SU-DHL-6 (cell line): ENCODE measurements at regions not wholly inside any gene's neighbourhood (a gene's known extent, or its start where the extent isn't known, plus 50 kb on each side); places are given as distances from the start of the nearest gene placed in this dataset.

ENCODE experiments used
- H2AFZ ChIP-seq: fragments of 200-600 bp; sonication (generic); 2 replicates; pipeline ENCODE4 v1.6.1; 2014; ENCODE audit warnings: low read depth, mild to moderate bottlenecking, moderate library complexity, mixed read lengths, antibody characterized with exemption, low read length; ENCODE audit not compliant: severe bottlenecking
- H3F3A ChIP-seq: fragments of 200-600 bp; shearing (Covaris generic); 2 replicates; pipeline ENCODE4 v1.6.0; 2016; ENCODE audit warnings: antibody characterized with exemption, mild to moderate bottlenecking; ENCODE audit not compliant: insufficient read depth
- H3K27ac ChIP-seq: fragments of 200-600 bp; sonication (generic); 2 replicates; pipeline ENCODE4 v1.5.1; 2016; ENCODE audit warnings: low read depth, mild to moderate bottlenecking, low read length, moderate library complexity, mixed read lengths
- H3K27me3 ChIP-seq: fragments of 200-600 bp; sonication (generic), shearing (Covaris generic); 2 replicates; pipeline ENCODE4 v1.6.0; 2014; ENCODE audit warnings: mild to moderate bottlenecking, low read length
- H3K36me3 ChIP-seq: fragments of 200-600 bp; sonication (generic); 2 replicates; pipeline ENCODE4 v1.6.1; 2014; ENCODE audit warnings: mild to moderate bottlenecking, low read length, mixed read lengths
- H3K4me2 ChIP-seq: fragments of 300-600, 200-600 bp; shearing (Covaris generic), sonication (generic); 2 replicates; pipeline ENCODE4 v1.6.0; 2014; ENCODE audit warnings: low read length, low read depth, mild to moderate bottlenecking; ENCODE audit not compliant: poor library complexity, severe bottlenecking
- H3K4me3 ChIP-seq: fragments of 200-600 bp; sonication (generic); 2 replicates; pipeline ENCODE4 v1.5.1; 2014; ENCODE audit warnings: antibody characterized with exemption, low read length, mild to moderate bottlenecking, mixed read lengths; ENCODE audit not compliant: insufficient read depth, poor library complexity, severe bottlenecking
- H3K79me2 ChIP-seq: fragments of 200-600 bp; sonication (generic); 2 replicates; pipeline ENCODE4 v1.6.1; 2014; ENCODE audit warnings: mild to moderate bottlenecking, low read length, moderate library complexity; ENCODE audit not compliant: insufficient read depth
- H3K9ac ChIP-seq: fragments of 200-600 bp; sonication (generic); 2 replicates; pipeline ENCODE4 v1.7.0; 2014; ENCODE audit warnings: mild to moderate bottlenecking, low read length
- H3K9me2 ChIP-seq: fragments of 200-600 bp; sonication (generic); replicated peaks from 2 replicates; pipeline ENCODE4 v1.6.1; 2014; ENCODE audit warnings: low read length; ENCODE audit not compliant: insufficient read depth
- H3K9me3 ChIP-seq: fragments of 200-600 bp; sonication (generic); 2 replicates; pipeline ENCODE4 v1.6.1; 2014; ENCODE audit warnings: low read length, mixed read lengths; ENCODE audit not compliant: insufficient read depth
- H4K20me1 ChIP-seq: fragments of 200-600 bp; sonication (generic); 2 replicates; pipeline ENCODE4 v1.6.1; 2014; ENCODE audit warnings: low read depth, mild to moderate bottlenecking, antibody characterized with exemption, low read length, moderate library complexity, mixed read lengths
- CTCF ChIP-seq: fragments of 200-600 bp; sonication (generic); IDR thresholded peaks from one replicate; pipeline ENCODE4 v1.5.1; 2017; ENCODE audit warnings: antibody characterized with exemption, mild to moderate bottlenecking, low read length, moderate library complexity; ENCODE audit not compliant: insufficient read depth, poor library complexity, severe bottlenecking
- EZH2phosphoT487 ChIP-seq: fragments of 200-600 bp; sonication (generic), shearing (Covaris generic); conservative IDR thresholded peaks from 2 replicates; pipeline ENCODE4 v1.6.1; 2018; ENCODE audit warnings: mild to moderate bottlenecking, antibody characterized with exemption, low read length, moderate library complexity, mixed read lengths

- H3K4me2 ChIP-seq = no peak overlapping the region
- H3K27ac ChIP-seq = no peak overlapping the region
- H3K9me3 ChIP-seq = no peaks in the 10 kb centered on the region
- TF ChIP-seq CTCF (no peak), EZH2phosphoT487 (no peak)
- H3K27me3 ChIP-seq = no peaks in the 10 kb centered on the region
- no peak overlapping the region for H3K9ac ChIP-seq
- no peaks in the 10 kb centered on the region for H3K79me2 ChIP-seq
- no peaks in the 10 kb centered on the region for H3K9me2 ChIP-seq
- no peaks in the 10 kb centered on the region for H4K20me1 ChIP-seq
- no peaks in the 10 kb centered on the region for H3F3A ChIP-seq
- no peak overlapping the region for H3K4me3 ChIP-seq
- no peaks in the 10 kb centered on the region for H3K36me3 ChIP-seq
- no peak overlapping the region for H2AFZ ChIP-seq
Observed at GRCh38 chr14:97649752-97650151, 852.6 kb downstream of the VRK1 start.

- no peak for TF ChIP-seq EZH2phosphoT487
- TF ChIP-seq CTCF = no peak
- Histone ChIP-seq H3K4me3 (no peak overlapping the region), H3K27ac (no peak overlapping the region), H3K9me3 (no peaks in the 10 kb centered on the region), H3K27me3 (no peaks in the 10 kb centered on the region), H3K36me3 (no peaks in the 10 kb centered on the region), H2AFZ (no peak overlapping the region), H3F3A (no peaks in the 10 kb centered on the region), H3K9ac (no peak overlapping the region), H4K20me1 (no peaks in the 10 kb centered on the region), H3K79me2 (no peaks in the 10 kb centered on the region), H3K4me2 (no peak overlapping the region), H3K9me2 (no peaks in the 10 kb centered on the region)
Observed at GRCh38 chr14:97655169-97655948, 858.2 kb downstream of the VRK1 start.

- Histone ChIP-seq H3K27me3 (no peaks in the 10 kb centered on the region), H2AFZ (no peak overlapping the region), H3K9ac (no peak overlapping the region), H3K27ac (no peak overlapping the region), H3F3A (no peaks in the 10 kb centered on the region), H3K9me2 (no peaks in the 10 kb centered on the region), H3K79me2 (no peaks in the 10 kb centered on the region), H3K4me2 (no peak overlapping the region), H3K36me3 (no peaks in the 10 kb centered on the region), H4K20me1 (no peaks in the 10 kb centered on the region), H3K9me3 (no peaks in the 10 kb centered on the region), H3K4me3 (no peak overlapping the region)
- TF ChIP-seq CTCF (no peak), EZH2phosphoT487 (no peak)
Observed at GRCh38 chr14:97657609-97658008, 860.4 kb downstream of the VRK1 start.
